H1 (cell line): ENCODE measurements at regions not wholly inside any gene's neighbourhood (a gene's known extent, or its start where the extent isn't known, plus 50 kb on each side); places are given as distances from the start of the nearest gene placed in this dataset.

Experiments
- BRCA1 ChIP-seq: IDR thresholded peaks from 2 replicates; pipeline ENCODE4 v1.6.1; 2012; ENCODE audit warnings: low read depth, low read length, improper control_type of control experiment
- EP300 ChIP-seq, 2 experiments: IDR thresholded peaks; 1 replicate in 1 of 2; 2 replicates in 1 of 2; pipeline ENCODE4 v1.6.1; 2011 to 2012; ENCODE audit warnings: low read depth in 2 of 2, low read length in 2 of 2, mild to moderate bottlenecking in 2 of 2, borderline replicate concordance in 1 of 2, inconsistent platforms in 1 of 2, moderate library complexity in 1 of 2
- EZH2 ChIP-seq: fragments of 200-600 bp; sonication (generic); IDR thresholded peaks from 2 replicates; pipeline ENCODE4 v1.7.1; 2012; ENCODE audit warnings: low read depth, mild to moderate bottlenecking, moderate library complexity, low read length, inconsistent platforms; ENCODE audit not compliant: severe bottlenecking
- KDM5A ChIP-seq: fragments of 200-600 bp; IDR thresholded peaks from 2 replicates; pipeline ENCODE4 v1.7.1; 2012; ENCODE audit warnings: mild to moderate bottlenecking, low read length, inconsistent platforms, mixed read lengths
- POLR2A ChIP-seq, 2 experiments: IDR thresholded peaks; 1 replicate in 1 of 2; 2 replicates in 1 of 2; pipeline ENCODE4 v1.6.1; 2011; ENCODE audit warnings: low read depth in 2 of 2, low read length in 2 of 2, mild to moderate bottlenecking in 2 of 2; ENCODE audit errors: control extremely low read depth in 1 of 2
- POLR2AphosphoS5 ChIP-seq: IDR thresholded peaks from 2 replicates; pipeline ENCODE4 v1.6.1; 2011; ENCODE audit warnings: low read depth, low read length
- SIN3A ChIP-seq, 2 experiments: IDR thresholded peaks in 1 of 2; conservative IDR thresholded peaks in 1 of 2; 2 replicates each; pipeline ENCODE4 v1.6.1; 2011 to 2012; ENCODE audit warnings: low read length in 2 of 2, improper control_type of control experiment in 1 of 2, low read depth in 1 of 2, mild to moderate bottlenecking in 1 of 2
- SUZ12 ChIP-seq: fragments of 200-600 bp; sonication (generic); IDR thresholded peaks from 2 replicates; pipeline ENCODE4 v1.6.1; 2012; ENCODE audit warnings: mild to moderate bottlenecking, inconsistent platforms, low read length, moderate library complexity, mixed read lengths
- TAF1 ChIP-seq: IDR thresholded peaks from 2 replicates; pipeline ENCODE4 v1.6.1; 2011; ENCODE audit warnings: mild to moderate bottlenecking, low read depth, low read length
- TCF12 ChIP-seq: IDR thresholded peaks from 2 replicates; pipeline ENCODE4 v1.6.1; 2011; ENCODE audit warnings: low read depth, mild to moderate bottlenecking, low read length
- YY1 ChIP-seq: IDR thresholded peaks from 2 replicates; pipeline ENCODE4 v1.6.1; 2011; ENCODE audit warnings: low read depth, mild to moderate bottlenecking, low read length
- TF ChIP-seq, protein P1 (sequence below), 3 experiments: IDR thresholded peaks; 1 replicate in 2 of 3; 2 replicates in 1 of 3; pipeline versions ENCODE4 v1.5.1 to v1.6.1; 2011; ENCODE audit warnings: low read length in 3 of 3, mild to moderate bottlenecking in 3 of 3, inconsistent platforms in 2 of 3, low read depth in 1 of 3, moderate library complexity in 1 of 3; ENCODE audit not compliant: insufficient read depth in 1 of 3; ENCODE audit errors: control extremely low read depth in 1 of 3
- TF ChIP-seq, protein P2 (sequence below): IDR thresholded peaks from 2 replicates; pipeline ENCODE4 v1.6.1; 2011; ENCODE audit warnings: low read depth, mild to moderate bottlenecking, low read length; ENCODE audit not compliant: insufficient read depth
- TF ChIP-seq, protein P3 (sequence below): IDR thresholded peaks from 2 replicates; pipeline ENCODE4 v1.6.1; 2012; ENCODE audit warnings: inconsistent platforms

DNA sequence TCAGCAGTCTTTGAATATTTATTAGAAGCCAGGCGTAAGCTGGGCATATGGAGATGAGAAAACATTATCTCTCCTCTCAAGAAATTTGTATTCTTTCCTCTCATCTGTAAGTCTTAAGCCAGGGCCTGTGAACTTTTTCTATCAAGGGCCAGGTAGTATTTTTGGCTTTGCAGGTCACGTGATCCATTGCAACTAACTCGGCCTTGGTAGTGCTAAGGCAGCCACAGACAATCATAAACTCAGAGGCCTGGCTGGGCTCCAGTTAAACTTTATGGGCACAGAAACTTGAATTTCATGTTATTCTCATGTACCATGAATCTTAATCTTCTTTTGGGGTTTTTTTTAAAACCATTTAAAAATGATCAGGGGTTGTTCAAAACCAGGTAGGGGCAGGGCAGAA is 117.4 kb upstream of the PELI2 start:
- TF ChIP-seq, protein P1, sequence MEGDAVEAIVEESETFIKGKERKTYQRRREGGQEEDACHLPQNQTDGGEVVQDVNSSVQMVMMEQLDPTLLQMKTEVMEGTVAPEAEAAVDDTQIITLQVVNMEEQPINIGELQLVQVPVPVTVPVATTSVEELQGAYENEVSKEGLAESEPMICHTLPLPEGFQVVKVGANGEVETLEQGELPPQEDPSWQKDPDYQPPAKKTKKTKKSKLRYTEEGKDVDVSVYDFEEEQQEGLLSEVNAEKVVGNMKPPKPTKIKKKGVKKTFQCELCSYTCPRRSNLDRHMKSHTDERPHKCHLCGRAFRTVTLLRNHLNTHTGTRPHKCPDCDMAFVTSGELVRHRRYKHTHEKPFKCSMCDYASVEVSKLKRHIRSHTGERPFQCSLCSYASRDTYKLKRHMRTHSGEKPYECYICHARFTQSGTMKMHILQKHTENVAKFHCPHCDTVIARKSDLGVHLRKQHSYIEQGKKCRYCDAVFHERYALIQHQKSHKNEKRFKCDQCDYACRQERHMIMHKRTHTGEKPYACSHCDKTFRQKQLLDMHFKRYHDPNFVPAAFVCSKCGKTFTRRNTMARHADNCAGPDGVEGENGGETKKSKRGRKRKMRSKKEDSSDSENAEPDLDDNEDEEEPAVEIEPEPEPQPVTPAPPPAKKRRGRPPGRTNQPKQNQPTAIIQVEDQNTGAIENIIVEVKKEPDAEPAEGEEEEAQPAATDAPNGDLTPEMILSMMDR (IDR thresholded peaks at IDR 0.05; ENCODE audit: control extremely low read depth in 1 of 3, insufficient read depth in 1 of 3, low read depth in 1 of 3, low read length in 3 of 3) = no peak
- TF ChIP-seq SUZ12 (no peak), BRCA1 (no peak), POLR2A (IDR thresholded peaks at IDR 0.05; ENCODE audit: control extremely low read depth in 1 of 2, low read depth in 2 of 2, low read length in 2 of 2) (no peak), TCF12 (no peak), POLR2AphosphoS5 (no peak), TAF1 (no peak), KDM5A (no peak), SIN3A (conservative IDR thresholded peaks at IDR 0.05 in 1 of 2, IDR thresholded peaks at IDR 0.05 in 1 of 2; ENCODE audit: low read depth in 1 of 2, low read length in 2 of 2) (no peak), YY1 (no peak), EP300 (IDR thresholded peaks at IDR 0.05; ENCODE audit: borderline replicate concordance in 1 of 2, low read depth in 2 of 2, low read length in 2 of 2) (no peak), EZH2 (no peak)
- TF ChIP-seq, protein P2, sequence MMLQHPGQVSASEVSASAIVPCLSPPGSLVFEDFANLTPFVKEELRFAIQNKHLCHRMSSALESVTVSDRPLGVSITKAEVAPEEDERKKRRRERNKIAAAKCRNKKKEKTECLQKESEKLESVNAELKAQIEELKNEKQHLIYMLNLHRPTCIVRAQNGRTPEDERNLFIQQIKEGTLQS = no peak
- TF ChIP-seq, protein P3, sequence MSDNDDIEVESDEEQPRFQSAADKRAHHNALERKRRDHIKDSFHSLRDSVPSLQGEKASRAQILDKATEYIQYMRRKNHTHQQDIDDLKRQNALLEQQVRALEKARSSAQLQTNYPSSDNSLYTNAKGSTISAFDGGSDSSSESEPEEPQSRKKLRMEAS = no peak
